H1 (cell line): ENCODE measurements at regions not wholly inside any gene's neighbourhood (a gene's known extent, or its start where the extent isn't known, plus 50 kb on each side); places are given as distances from the start of the nearest gene placed in this dataset.

Experiments
- CTCF ChIA-PET: fragments of 300-600 bp; sonication (Branson Sonifier 250); formaldehyde crosslinking; loops from one replicate; lab custom pipeline; 2021; ENCODE audit not compliant: partially characterized antibody; lab: Charles Lee
- POLR2A ChIA-PET: fragments of 300-600 bp; sonication (Branson Sonifier 250); formaldehyde crosslinking; loops from one replicate; lab custom pipeline; 2021; ENCODE audit warnings: inconsistent platforms; ENCODE audit not compliant: partially characterized antibody; lab: Charles Lee
- DNase-seq, 2 experiments: peaks; one replicate each; pipeline versions ENCODE4 v3.0.0 to v3.0.0-alpha.2; 2010 to 2022; ENCODE audit warnings: low spot score in 2 of 2, low read depth in 1 of 2, mixed read lengths in 1 of 2
- FAIRE-seq: peaks from 2 replicates; lab custom pipeline; 2011; peaks lifted over from hg19 to GRCh38; lab: Jason Lieb, UNC
- H2AFZ ChIP-seq: 2 replicates; pipeline ENCODE4 v1.8.1; 2012; ENCODE audit warnings: low read length, inconsistent platforms
- H2AK5ac ChIP-seq: 2 replicates; pipeline ENCODE4 v1.6.1; 2013; ENCODE audit warnings: low read depth, low read length
- H2BK120ac ChIP-seq: replicated peaks from 2 replicates; pipeline ENCODE3; 2013; ENCODE audit warnings: low read depth, low read length, inconsistent platforms
- H2BK12ac ChIP-seq: 2 replicates; pipeline ENCODE4 v1.6.1; 2013; ENCODE audit warnings: low read depth, low read length
- H2BK15ac ChIP-seq: 2 replicates; pipeline ENCODE4 v1.6.1; 2013; ENCODE audit warnings: low read length
- H2BK20ac ChIP-seq: 2 replicates; pipeline ENCODE4 v1.6.1; 2013; ENCODE audit warnings: low read length
- H2BK5ac ChIP-seq: 2 replicates; pipeline ENCODE4 v1.6.1; 2013; ENCODE audit warnings: low read depth, low read length
- H3K14ac ChIP-seq: 2 replicates; pipeline ENCODE4 v1.6.1; 2013; ENCODE audit warnings: inconsistent platforms; ENCODE audit not compliant: insufficient read length
- H3K18ac ChIP-seq: 2 replicates; pipeline ENCODE4 v1.6.1; 2013; ENCODE audit warnings: low read length; ENCODE audit errors: extremely low read depth
- H3K23ac ChIP-seq: 2 replicates; pipeline ENCODE4 v1.6.1; 2013; ENCODE audit warnings: inconsistent platforms; ENCODE audit not compliant: insufficient read length
- H3K23me2 ChIP-seq: 2 replicates; pipeline ENCODE4 v1.6.1; 2013; ENCODE audit warnings: low read depth, low read length
- H3K27ac ChIP-seq: 2 replicates; pipeline ENCODE4 v1.6.1; 2011; ENCODE audit warnings: low read depth, low read length, inconsistent platforms
- H3K27me3 ChIP-seq, 4 experiments: replicated peaks in 1 of 4; 1 replicate in 1 of 4; 2 replicates in 3 of 4; pipeline versions ENCODE4 v1.6.1 to v1.8.1; 2011 to 2013; ENCODE audit warnings: low read length in 3 of 4, mild to moderate bottlenecking in 3 of 4, inconsistent platforms in 2 of 4, mixed read lengths in 2 of 4, moderate library complexity in 1 of 4; ENCODE audit not compliant: control insufficient read depth in 3 of 4, insufficient read depth in 3 of 4; ENCODE audit errors: extremely low read depth in 1 of 4
- H3K36me3 ChIP-seq, 4 experiments: 2 replicates each; pipeline versions ENCODE4 v1.6.1 to v1.8.1; 2011 to 2013; ENCODE audit warnings: mild to moderate bottlenecking in 4 of 4, low read length in 3 of 4, moderate library complexity in 2 of 4, control low read depth in 1 of 4, inconsistent platforms in 1 of 4; ENCODE audit not compliant: insufficient read depth in 4 of 4, control insufficient read depth in 2 of 4
- H3K4ac ChIP-seq: replicated peaks from 2 replicates; pipeline ENCODE3; 2013; ENCODE audit warnings: low read length, low read depth, mixed read lengths, inconsistent platforms; ENCODE audit not compliant: insufficient read length
- H3K4me1 ChIP-seq, 4 experiments: replicated peaks in 1 of 4; 1 replicate in 1 of 4; 2 replicates in 3 of 4; pipeline versions ENCODE4 v1.6.1 to v1.8.1; 2011 to 2013; ENCODE audit warnings: low read length in 3 of 4, inconsistent platforms in 2 of 4, mixed read lengths in 1 of 4; ENCODE audit not compliant: insufficient read depth in 4 of 4, control insufficient read depth in 3 of 4
- H3K4me2 ChIP-seq, 2 experiments: 2 replicates each; pipeline versions ENCODE4 v1.6.1 to v1.8.1; 2011 to 2013; ENCODE audit warnings: low read depth in 2 of 2, low read length in 2 of 2, control low read depth in 1 of 2, inconsistent platforms in 1 of 2, mild to moderate bottlenecking in 1 of 2; ENCODE audit not compliant: insufficient read depth in 1 of 2
- H3K4me3 ChIP-seq, 4 experiments: fragments of 200-600, 300-600 bp in 1 of 4; sonication (generic), shearing (Covaris generic), sonication (Bioruptor Twin) in 1 of 4; 2 replicates each; pipeline versions ENCODE4 v1.5.1 to v1.8.1; 2011 to 2016; ENCODE audit warnings: low read length in 4 of 4, low read depth in 3 of 4, control low read depth in 2 of 4, inconsistent platforms in 2 of 4, mild to moderate bottlenecking in 2 of 4, mixed read lengths in 1 of 4, moderate library complexity in 1 of 4; ENCODE audit not compliant: insufficient read depth in 2 of 4; ENCODE audit errors: extremely low read depth in 1 of 4
- H3K56ac ChIP-seq: replicated peaks from 2 replicates; pipeline ENCODE3; 2013; ENCODE audit warnings: low read depth, mild to moderate bottlenecking, mixed read lengths, low read length, inconsistent platforms; ENCODE audit not compliant: insufficient read length
- H3K79me1 ChIP-seq: 2 replicates; pipeline ENCODE4 v1.6.1; 2013; ENCODE audit warnings: low read depth, low read length, control low read depth
- H3K79me2 ChIP-seq, 2 experiments: 2 replicates each; pipeline versions ENCODE4 v1.6.1 to v1.8.1; 2012 to 2013; ENCODE audit warnings: low read length in 2 of 2, mild to moderate bottlenecking in 2 of 2, inconsistent platforms in 1 of 2; ENCODE audit not compliant: insufficient read depth in 2 of 2, control insufficient read depth in 1 of 2
- H3K9ac ChIP-seq, 4 experiments: replicated peaks in 1 of 4; 1 replicate in 1 of 4; 2 replicates in 3 of 4; pipeline versions ENCODE4 v1.6.1 to v1.8.1; 2011 to 2013; ENCODE audit warnings: low read depth in 3 of 4, low read length in 3 of 4, control low read depth in 2 of 4, mild to moderate bottlenecking in 2 of 4, moderate library complexity in 2 of 4, inconsistent platforms in 1 of 4; ENCODE audit errors: extremely low read depth in 1 of 4
- H3K9me3 ChIP-seq, 2 experiments: 2 replicates each; pipeline versions ENCODE4 v1.6.1 to v1.8.1; 2012 to 2013; ENCODE audit warnings: mild to moderate bottlenecking in 2 of 2, moderate library complexity in 2 of 2, control low read depth in 1 of 2, inconsistent platforms in 1 of 2, low read depth in 1 of 2, low read length in 1 of 2, mixed read lengths in 1 of 2; ENCODE audit not compliant: insufficient read depth in 2 of 2
- H4K20me1 ChIP-seq, 2 experiments: replicated peaks in 1 of 2; 2 replicates each; pipeline versions ENCODE3 to v1.8.1; 2011 to 2013; ENCODE audit warnings: inconsistent platforms in 2 of 2, low read length in 2 of 2, mild to moderate bottlenecking in 1 of 2; ENCODE audit not compliant: insufficient read depth in 2 of 2, control insufficient read depth in 1 of 2
- H4K5ac ChIP-seq: 2 replicates; pipeline ENCODE4 v1.6.1; 2013; ENCODE audit warnings: low read length, low read depth, mixed read lengths, inconsistent platforms; ENCODE audit not compliant: insufficient read length
- H4K8ac ChIP-seq: 2 replicates; pipeline ENCODE4 v1.8.0; 2013; ENCODE audit warnings: mild to moderate bottlenecking, moderate library complexity, low read length, inconsistent platforms; ENCODE audit not compliant: insufficient read depth; ENCODE audit errors: extremely low read depth
- H4K91ac ChIP-seq: replicated peaks from 2 replicates; pipeline ENCODE3; 2013; ENCODE audit warnings: low read length, mixed read lengths, inconsistent platforms; ENCODE audit not compliant: insufficient read length
- CTCF ChIP-seq, 3 experiments: IDR thresholded peaks; 1 replicate in 2 of 3; 2 replicates in 1 of 3; pipeline versions ENCODE4 v1.5.1 to v1.6.1; 2011; ENCODE audit warnings: low read length in 3 of 3, mild to moderate bottlenecking in 3 of 3, inconsistent platforms in 2 of 3, low read depth in 1 of 3, moderate library complexity in 1 of 3; ENCODE audit not compliant: insufficient read depth in 1 of 3; ENCODE audit errors: control extremely low read depth in 1 of 3
- JUND ChIP-seq: IDR thresholded peaks from 2 replicates; pipeline ENCODE4 v1.6.1; 2011; ENCODE audit warnings: mild to moderate bottlenecking, improper control_type of control experiment, low read length
- KDM1A ChIP-seq: fragments of 200-600, 300-600 bp; sonication (generic); IDR thresholded peaks from 2 replicates; pipeline ENCODE4 v1.7.1; 2016; ENCODE audit warnings: mild to moderate bottlenecking, low read length, borderline replicate concordance
- NANOG ChIP-seq: IDR thresholded peaks from 2 replicates; pipeline ENCODE4 v1.6.1; 2011; ENCODE audit warnings: low read length, low read depth, mild to moderate bottlenecking, inconsistent platforms; ENCODE audit not compliant: insufficient read depth, poor library complexity, severe bottlenecking
- SIX5 ChIP-seq: IDR thresholded peaks from 2 replicates; pipeline ENCODE4 v1.6.1; 2011; ENCODE audit warnings: mild to moderate bottlenecking, low read depth, low read length
- SP2 ChIP-seq: IDR thresholded peaks from 2 replicates; pipeline ENCODE4 v1.6.1; 2012; ENCODE audit warnings: mild to moderate bottlenecking, low read length, inconsistent platforms
- WGBS, 2 experiments: shearing (Covaris generic) in 1 of 2; methylation state at CpG; one replicate each; pipeline versions ENCODE4 v1.1.6 to v1.1.7; 2013 to 2015; ENCODE audit warnings: low lambda C conversion rate in 2 of 2, mixed read lengths in 2 of 2, inconsistent platforms in 1 of 2, low coverage in 1 of 2, missing lambda C conversion rate in 1 of 2; ENCODE audit not compliant: insufficient replicate concordance in 2 of 2, insufficient coverage in 1 of 2, insufficient read length in 1 of 2; ENCODE audit errors: extremely low coverage in 1 of 2, missing lambda C conversion rate in 1 of 2; 5-methylcytosine and 5-hydroxymethylcytosine counted together

- Histone ChIP-seq H4K91ac (no peak overlapping the region), H3K4me2 (no peak overlapping the region), H4K20me1 (no peaks in the 10 kb centered on the region), H3K4me3 (no peak overlapping the region), H3K23me2 (no peaks in the 10 kb centered on the region), H3K27ac (no peak overlapping the region), H3K4me1 (peaks cover 0 to 8% (median 1%) of the 10 kb centered on the region in 4 experiments; a peak in 4 of 7 replicates), H3K79me1 (no peaks in the 10 kb centered on the region), H3K23ac (no peak overlapping the region), H3K27me3 (no peaks in the 10 kb centered on the region), H4K5ac (no peak overlapping the region), H3K9ac (no peak overlapping the region), H3K14ac (no peak overlapping the region), H3K18ac (no peak overlapping the region), H4K8ac (no peak overlapping the region), H2BK15ac (no peak overlapping the region), H3K56ac (no peak overlapping the region), H2AK5ac (no peak overlapping the region), H3K79me2 (no peaks in the 10 kb centered on the region), H3K9me3 (no peaks in the 10 kb centered on the region), H2BK5ac (no peak overlapping the region), H3K36me3 (no peaks in the 10 kb centered on the region), H2BK120ac (no peak overlapping the region), H2BK12ac (no peak overlapping the region), H2AFZ (no peak overlapping the region), H3K4ac (no peak overlapping the region), H2BK20ac (no peak overlapping the region)
- no peak for FAIRE-seq
- WGBS, 2 experiments = 67% methylated on average over 1 of the region's 1 CpG; no CpG with 5 or more reads in 1 of the 2 experiments
- CTCF ChIA-PET = interaction anchor here (0.6 kb wide), 1 partner anchor 877 kb away, joined by 3 read pairs; no protein-coding TSS in a partner anchor
- no peak for DNase-seq
- POLR2A ChIA-PET = no interaction called here
- TF ChIP-seq JUND (no peak), SP2 (no peak), NANOG (no peak), KDM1A (no peak), SIX5 (no peak), CTCF (IDR thresholded peaks at IDR 0.05; ENCODE audit: control extremely low read depth in 1 of 3, insufficient read depth in 1 of 3, low read depth in 1 of 3, low read length in 3 of 3) (no peak)
These were observed 317.7 kb upstream of the NOCT start for GRCh38 chr4:138697851-138698250.
